ENCODE measurements at regions not wholly inside any gene's neighbourhood (a gene's known extent, or its start where the extent isn't known, plus 50 kb on each side); places are given as distances from the start of the nearest gene placed in this dataset.

GRCh38 chrX:42090395-42090794, 167.0 kb upstream of the CASK start:
- H3K27me3 Mint-ChIP-seq (ENCODE audit: low read depth, poor library complexity), result no peaks in the 10 kb centered on the region
- H3K36me3 Mint-ChIP-seq (ENCODE audit: low read depth), result no peaks in the 10 kb centered on the region
- no peak overlapping the region for H3K4me3 Mint-ChIP-seq
- no peak overlapping the region for H3K27ac Mint-ChIP-seq
- peaks cover 16% of the 10 kb centered on the region for H3K4me1 Mint-ChIP-seq
- no peaks in the 10 kb centered on the region for H3K9me3 Mint-ChIP-seq
- TF ChIP-seq CTCF (IDR thresholded peaks at IDR 0.05), result no peak
- DNase-seq, result no peak

GRCh38 chrX:42089031-42089430, 165.7 kb upstream of the CASK start:
- H3K9me3 Mint-ChIP-seq, result no peaks in the 10 kb centered on the region
- DNase-seq, result no peak
- no peak overlapping the region for H3K27ac Mint-ChIP-seq
- no peak for TF ChIP-seq CTCF (IDR thresholded peaks at IDR 0.05)
- H3K4me3 Mint-ChIP-seq, result no peak overlapping the region
- no peaks in the 10 kb centered on the region for H3K36me3 Mint-ChIP-seq (ENCODE audit: low read depth)
- peaks cover 9% of the 10 kb centered on the region for H3K4me1 Mint-ChIP-seq
- H3K27me3 Mint-ChIP-seq (ENCODE audit: low read depth, poor library complexity), result no peaks in the 10 kb centered on the region

- Mint-ChIP-seq H3K4me3 (no peak overlapping the region), H3K27me3 (ENCODE audit: low read depth, poor library complexity) (no peaks in the 10 kb centered on the region), H3K36me3 (ENCODE audit: low read depth) (no peaks in the 10 kb centered on the region), H3K9me3 (peaks cover 1% of the 10 kb centered on the region), H3K4me1 (peaks cover 7% of the 10 kb centered on the region), H3K27ac (no peak overlapping the region)
- TF ChIP-seq CTCF (IDR thresholded peaks at IDR 0.05), result no peak
- no peak for DNase-seq
These were observed 164.6 kb upstream of the CASK start for GRCh38 chrX:42087960-42088359.

DNA sequence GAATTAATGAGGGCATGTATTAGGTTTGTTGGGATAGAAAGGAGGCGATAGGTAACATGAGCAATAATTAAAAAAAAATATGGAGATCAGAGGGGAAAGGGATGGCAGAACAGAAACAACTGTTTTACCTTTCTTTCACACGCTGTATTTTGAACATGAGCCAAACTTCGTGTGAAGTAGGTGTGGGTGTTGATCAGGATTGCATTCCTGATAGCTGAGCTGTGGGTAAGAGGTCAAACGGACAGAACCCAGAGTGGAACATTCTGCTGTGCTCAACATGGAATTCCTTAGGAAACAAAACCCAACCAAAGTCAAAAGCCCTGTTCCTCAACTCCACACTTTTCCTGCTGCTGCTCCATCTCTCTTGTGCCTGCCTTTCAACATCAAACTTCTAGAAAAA, 162.5 kb upstream of the CASK start:
- Mint-ChIP-seq H3K27me3 (ENCODE audit: low read depth, poor library complexity) (peaks cover 2% of the 10 kb centered on the region), H3K9me3 (peaks cover 5% of the 10 kb centered on the region), H3K27ac (no peak overlapping the region), H3K36me3 (ENCODE audit: low read depth) (no peaks in the 10 kb centered on the region), H3K4me3 (no peak overlapping the region), H3K4me1 (peaks cover 7% of the 10 kb centered on the region)
- TF ChIP-seq CTCF (IDR thresholded peaks at IDR 0.05), result no peak
- no peak for DNase-seq

- H3K4me1 Mint-ChIP-seq, result no peaks in the 10 kb centered on the region
- TF ChIP-seq CTCF (IDR thresholded peaks at IDR 0.05), result no peak
These were observed 156.6 kb upstream of the CASK start for GRCh38 chrX:42079968-42080367.

GRCh38 chrX:42077675-42078074, 154.3 kb upstream of the CASK start:
- peaks cover 23% of the 10 kb centered on the region for H3K9me3 Mint-ChIP-seq
- TF ChIP-seq CTCF (IDR thresholded peaks at IDR 0.05), result no peak
- H3K36me3 Mint-ChIP-seq (ENCODE audit: low read depth), result no peaks in the 10 kb centered on the region
- DNase-seq, result no peak
- H3K27me3 Mint-ChIP-seq (ENCODE audit: low read depth, poor library complexity), result no peaks in the 10 kb centered on the region
- H3K4me1 Mint-ChIP-seq, result peaks cover 8% of the 10 kb centered on the region
- H3K4me3 Mint-ChIP-seq, result no peak overlapping the region
- H3K27ac Mint-ChIP-seq, result no peak overlapping the region

More at GRCh38 chrX:42079968-42080367, 156.6 kb upstream of the CASK start:
- Mint-ChIP-seq H3K4me3 (no peak overlapping the region), H3K27ac (no peak overlapping the region), H3K9me3 (peaks cover 26% of the 10 kb centered on the region), H3K27me3 (ENCODE audit: low read depth, poor library complexity) (peaks cover 2% of the 10 kb centered on the region), H3K36me3 (ENCODE audit: low read depth) (no peaks in the 10 kb centered on the region)
- DNase-seq, result no peak
